ENCODE measurements at regions not wholly inside any gene's neighbourhood (a gene's known extent, or its start where the extent isn't known, plus 50 kb on each side); places are given as distances from the start of the nearest gene placed in this dataset.

- H3K27ac ChIP-seq = no peak overlapping the region
- TF ChIP-seq CTCF (conservative IDR thresholded peaks at IDR 0.05) (no peak), ZFX (IDR thresholded peaks at IDR 0.05) (no peak)
These were observed 319.3 kb upstream of the CCDC179 start for GRCh38 chr11:23179609-23180008.

GRCh38 chr11:23181022-23181807 is 320.9 kb upstream of the CCDC179 start:
- no peak overlapping the region for H3K27ac ChIP-seq
- TF ChIP-seq ZFX (IDR thresholded peaks at IDR 0.05) = no peak
- TF ChIP-seq CTCF (conservative IDR thresholded peaks at IDR 0.05) = no peak

GRCh38 chr11:23192256-23192655 is 332.0 kb upstream of the CCDC179 start:
- TF ChIP-seq ZFX (IDR thresholded peaks at IDR 0.05) = no peak
- no peak for TF ChIP-seq CTCF (conservative IDR thresholded peaks at IDR 0.05)
- H3K27ac ChIP-seq = no peak overlapping the region

- H3K27ac ChIP-seq = no peak overlapping the region
- TF ChIP-seq CTCF (conservative IDR thresholded peaks at IDR 0.05) (no peak), ZFX (IDR thresholded peaks at IDR 0.05) (no peak)
These were observed 341.8 kb upstream of the CCDC179 start for GRCh38 chr11:23201936-23202522.

GRCh38 chr11:23202611-23203010 is 342.3 kb upstream of the CCDC179 start:
- TF ChIP-seq CTCF (conservative IDR thresholded peaks at IDR 0.05) (no peak), ZFX (IDR thresholded peaks at IDR 0.05) (no peak)
- H3K27ac ChIP-seq = no peak overlapping the region

- H3K27ac ChIP-seq = no peak overlapping the region
- TF ChIP-seq ZFX (IDR thresholded peaks at IDR 0.05) = no peak
These were observed 345.0 kb upstream of the CCDC179 start for GRCh38 chr11:23205156-23205871.

- H3K27ac ChIP-seq = no peak overlapping the region
- TF ChIP-seq CTCF (conservative IDR thresholded peaks at IDR 0.05) (no peak), ZFX (IDR thresholded peaks at IDR 0.05) (no peak)
These were observed 346.6 kb upstream of the CCDC179 start for GRCh38 chr11:23206741-23207336.

Measured in C4-2B (cell line).